NCI-H69 (cell line): ENCODE measurements at regions not wholly inside any gene's neighbourhood (a gene's known extent, or its start where the extent isn't known, plus 50 kb on each side); places are given as distances from the start of the nearest gene placed in this dataset.

Experiments
- DNase-seq: peaks from one replicate; lab custom pipeline; 2025; lab: John Stamatoyannopoulos, UW

- peak; percentile 81 for DNase-seq
These were observed 204.6 kb upstream of the HEY2 start for GRCh38 chr6:125544819-125545218.

- peak; percentile 74 for DNase-seq
These were observed 202.6 kb upstream of the HEY2 start for GRCh38 chr6:125546841-125547251.

- peak; percentile 14 for DNase-seq
These were observed 202.1 kb upstream of the HEY2 start for GRCh38 chr6:125547381-125547780.

GRCh38 chr6:125549202-125549884 lies 200.1 kb upstream of the HEY2 start:
- peak; percentile 97 for DNase-seq

- DNase-seq = no peak
These were observed 198.5 kb upstream of the HEY2 start for GRCh38 chr6:125550892-125551291.

- DNase-seq = no peak
These were observed 196.6 kb upstream of the HEY2 start for GRCh38 chr6:125552819-125553218.

- no peak for DNase-seq
These were observed 195.0 kb upstream of the HEY2 start for GRCh38 chr6:125554456-125554855.

- no peak for DNase-seq
These were observed 191.1 kb upstream of the HEY2 start for GRCh38 chr6:125558241-125558843.

GRCh38 chr6:125558907-125559306 lies 190.5 kb upstream of the HEY2 start:
- DNase-seq = peak; percentile 84

GRCh38 chr6:125562156-125562555 lies 187.3 kb upstream of the HEY2 start:
- no peak for DNase-seq

- no peak for DNase-seq
These were observed 184.5 kb upstream of the HEY2 start for GRCh38 chr6:125564941-125565340.

- peak; percentile 21 for DNase-seq
These were observed 182.0 kb upstream of the HEY2 start for GRCh38 chr6:125567407-125567806.

- DNase-seq = peak; percentile 28
These were observed 180.8 kb upstream of the HEY2 start for GRCh38 chr6:125568609-125569008.

- no peak for DNase-seq
These were observed 178.9 kb upstream of the HEY2 start for GRCh38 chr6:125570526-125570925.

GRCh38 chr6:125571207-125571755 lies 178.2 kb upstream of the HEY2 start:
- no peak for DNase-seq

- DNase-seq = peak; percentile 19
These were observed 174.8 kb upstream of the HEY2 start for GRCh38 chr6:125574604-125575003.

- peak; percentile 37 for DNase-seq
These were observed 172.2 kb upstream of the HEY2 start for GRCh38 chr6:125577124-125577662.

GRCh38 chr6:125584468-125584939 lies 164.9 kb upstream of the HEY2 start:
- DNase-seq = peak; percentile 98

GRCh38 chr6:125585470-125585869 lies 164.0 kb upstream of the HEY2 start:
- no peak for DNase-seq

GRCh38 chr6:125586074-125586473 lies 163.4 kb upstream of the HEY2 start:
- no peak for DNase-seq

GRCh38 chr6:125586605-125587004 lies 162.8 kb upstream of the HEY2 start:
- no peak for DNase-seq

- DNase-seq = no peak
These were observed 161.5 kb upstream of the HEY2 start for GRCh38 chr6:125587666-125588632.
